K562 (cell line): ENCODE measurements at regions not wholly inside any gene's neighbourhood (a gene's known extent, or its start where the extent isn't known, plus 50 kb on each side); places are given as distances from the start of the nearest gene placed in this dataset.

Experiments used
- ATAC-seq: fragments of 200-7000 bp; cut with Tn5 transposase; 3 replicates; pipeline ENCODE4 v1.9.1; 2020; ENCODE audit warnings: moderate library complexity
- BruUV-seq: library from RNA; stranded (reverse); fragments of 400-500 nt; replicated peaks from 2 replicates; lab custom pipeline; 2021; lab: Mats Ljungman, UMichigan
- CTCF ChIA-PET: fragments of 300-600 bp; formaldehyde crosslinking; extraction: SDS; loops from one replicate; lab custom pipeline; 2021; ENCODE audit warnings: low intra/inter-chr PET ratio; lab: Yijun Ruan, JAX
- POLR2A ChIA-PET: fragments of 300-600, 350-650 bp; sonication (Branson Sonifier 250); formaldehyde crosslinking; extraction: SDS; loops from one replicate; lab custom pipeline; 2021; ENCODE audit warnings: antibody characterized with exemption, inconsistent platforms; lab: Yijun Ruan, JAX
- DNase-seq, 4 experiments: peaks; one replicate each; pipeline versions ENCODE4 v3.0.0 to v3.0.0-alpha.2; 2011 to 2018; ENCODE audit warnings: low spot score in 3 of 4, mixed read lengths in 3 of 4; ENCODE audit errors: extremely low read depth in 1 of 4
- FAIRE-seq: peaks from 2 replicates; lab custom pipeline; 2011; peaks lifted over from hg19 to GRCh38; lab: Jason Lieb, UNC
- H2AFZ ChIP-seq: 2 replicates; pipeline ENCODE4 v1.6.0; 2011; ENCODE audit warnings: low read depth, low read length, control low read depth, inconsistent platforms
- H3K27ac ChIP-seq: fragments of 200-600 bp; 3 replicates; pipeline ENCODE4 v1.8.0; 2011; ENCODE audit warnings: low read depth, mild to moderate bottlenecking, control low read depth, inconsistent platforms, low read length, moderate library complexity, mixed read lengths; ENCODE audit errors: extremely low read depth
- H3K27me3 ChIP-seq, 2 experiments: fragments of 300-600 bp in 1 of 2; 2 replicates in 1 of 2; 3 replicates in 1 of 2; pipeline versions ENCODE4 v1.6.0 to v1.8.0; 2011; ENCODE audit warnings: inconsistent platforms in 2 of 2, low read length in 2 of 2, mild to moderate bottlenecking in 1 of 2, mixed read lengths in 1 of 2, moderate library complexity in 1 of 2; ENCODE audit not compliant: control insufficient read depth in 2 of 2, insufficient read depth in 2 of 2
- H3K36me3 ChIP-seq: fragments of 300-600 bp; 3 replicates; pipeline ENCODE4 v1.8.0; 2011; ENCODE audit warnings: mild to moderate bottlenecking, low read length, inconsistent platforms; ENCODE audit not compliant: control insufficient read depth, insufficient read depth
- H3K4me1 ChIP-seq, 2 experiments: fragments of 200-600 bp in 1 of 2; replicated peaks in 1 of 2; 2 replicates in 1 of 2; 3 replicates in 1 of 2; pipeline versions ENCODE4 v1.5.1 to v1.8.0; 2011; ENCODE audit warnings: inconsistent platforms in 2 of 2, low read length in 2 of 2, mild to moderate bottlenecking in 1 of 2, mixed read lengths in 1 of 2, moderate library complexity in 1 of 2; ENCODE audit not compliant: control insufficient read depth in 2 of 2, insufficient read depth in 2 of 2
- H3K4me2 ChIP-seq: 2 replicates; pipeline ENCODE4 v1.6.1; 2011; ENCODE audit warnings: low read length, control low read depth, inconsistent platforms, mixed read lengths; ENCODE audit not compliant: insufficient read depth
- H3K4me3 ChIP-seq: fragments of 200-600 bp; sonication (generic), shearing (Covaris generic); 2 replicates; pipeline ENCODE4 v1.5.1; 2016; ENCODE audit warnings: control low read depth, inconsistent platforms
- H3K79me2 ChIP-seq: fragments of 200-600 bp; 3 replicates; pipeline ENCODE4 v1.8.0; 2011; ENCODE audit warnings: low read length, inconsistent platforms; ENCODE audit not compliant: control insufficient read depth, insufficient read depth
- H3K9ac ChIP-seq, 2 experiments: 2 replicates each; pipeline versions ENCODE4 v1.6.0 to v1.6.1; 2011; ENCODE audit warnings: low read depth in 2 of 2, low read length in 2 of 2, control low read depth in 1 of 2, inconsistent platforms in 1 of 2, mild to moderate bottlenecking in 1 of 2, mixed read lengths in 1 of 2; ENCODE audit not compliant: insufficient read depth in 1 of 2
- H3K9me1 ChIP-seq: one replicate; pipeline ENCODE4 v1.6.0; 2011; ENCODE audit warnings: inconsistent platforms, mild to moderate bottlenecking, low read length, moderate library complexity; ENCODE audit not compliant: control insufficient read depth, insufficient read depth
- H3K9me3 ChIP-seq: replicated peaks from 2 replicates; pipeline ENCODE4 v1.5.1; 2011; ENCODE audit warnings: low read depth, low read length, inconsistent platforms; ENCODE audit not compliant: control insufficient read depth, insufficient read depth
- H4K20me1 ChIP-seq: replicated peaks from 2 replicates; pipeline ENCODE4 v1.6.1; 2011; ENCODE audit warnings: low read length, inconsistent platforms, mixed read lengths; ENCODE audit not compliant: control insufficient read depth, insufficient read depth
- ARID3B ChIP-seq: fragments of 250-450 bp; sonication (Bioruptor Pico); IDR thresholded peaks from 2 replicates; pipeline ENCODE4 v1.4.0; 2020; ENCODE audit warnings: borderline replicate concordance
- BRCA1 ChIP-seq, 2 experiments: fragments of 450-650 bp in 1 of 2; sonication (generic) in 1 of 2; formaldehyde crosslinking in 1 of 2; IDR thresholded peaks; 2 replicates each; pipeline versions ENCODE4 v1.5.0 to v1.6.1; 2017 to 2020; ENCODE audit warnings: mild to moderate bottlenecking in 1 of 2, missing genetic modification reagents in 1 of 2
- CLOCK ChIP-seq: fragments of 250-450 bp; sonication (Bioruptor Pico); IDR thresholded peaks from 2 replicates; pipeline ENCODE4 v1.4.0; 2020; ENCODE audit warnings: mild to moderate bottlenecking, moderate library complexity, borderline replicate concordance
- MAFF ChIP-seq: IDR thresholded peaks from 2 replicates; pipeline ENCODE4 v1.6.1; 2012; ENCODE audit warnings: low read length, improper control_type of control experiment
- PYGO2 ChIP-seq: fragments of 450-650 bp; IDR thresholded peaks from 2 replicates; pipeline ENCODE4 v1.6.1; 2016; ENCODE audit warnings: mild to moderate bottlenecking, missing genetic modification characterization, moderate library complexity, missing compliant biosample characterization
- SRSF1 ChIP-seq: fragments of 200-400 bp; formaldehyde crosslinking; IDR thresholded peaks from 2 replicates; pipeline ENCODE4 v1.6.1; 2017; ENCODE audit warnings: mild to moderate bottlenecking, low read depth, low read length, moderate library complexity
- THRA ChIP-seq: fragments of 450-650 bp; IDR thresholded peaks from 2 replicates; pipeline ENCODE4 v1.6.1; 2017; ENCODE audit warnings: mild to moderate bottlenecking, moderate library complexity
- WGBS: fragments of 100-300 bp; shearing (Covaris generic); methylation state at CpG from one replicate; pipeline ENCODE4 v1.1.6; 2016; ENCODE audit warnings: low coverage, mixed read lengths; ENCODE audit not compliant: insufficient coverage; ENCODE audit errors: missing lambda C conversion rate; 5-methylcytosine and 5-hydroxymethylcytosine counted together
- in situ Hi-C: fragments of 300-500 bp; cut with MboI; formaldehyde crosslinking; loops from 4 replicates; pipeline ENCODE4 v1.15.0; 2018; ENCODE audit warnings: inconsistent platforms, mixed read lengths
- intact Hi-C: fragments of 100-400 bp; cut with micrococcal nuclease; formaldehyde crosslinking; loops from 2 replicates; pipeline ENCODE4 v1.14.2; 2022

GRCh38 chr5:2621631-2622030, 129.8 kb downstream of the IRX2 start:
- no peaks in the 10 kb centered on the region for H3K9me1 ChIP-seq
- no peak overlapping the region for H2AFZ ChIP-seq
- ATAC-seq (no peak), DNase-seq (no peak), FAIRE-seq (no peak)
- BruUV-seq, result no TSS peak
- TF ChIP-seq ARID3B (CRISPR knock-in tag) (no peak), BRCA1 (IDR thresholded peaks at IDR 0.05) (no peak), BRCA1 (CRISPR knock-in tag; IDR thresholded peaks at IDR 0.05) (no peak)
- 0% methylated on average over 8 of the region's 8 CpGs for WGBS
- no peak overlapping the region for H3K9ac ChIP-seq
- no peaks in the 10 kb centered on the region for H3K79me2 ChIP-seq
- no peaks in the 10 kb centered on the region for H3K36me3 ChIP-seq
- no peak overlapping the region for H3K4me2 ChIP-seq
- peaks cover 3 to 18% of the 10 kb centered on the region in 2 experiments; a peak in 4 of 5 replicates for H3K27me3 ChIP-seq
- ChIA-PET POLR2A (interaction anchor here (0.5 kb wide), 1 partner anchor 11 kb away, joined by 4 read pairs; no protein-coding TSS in a partner anchor), CTCF (no interaction called here)
- no peaks in the 10 kb centered on the region for H3K4me1 ChIP-seq
- H3K27ac ChIP-seq, result no peak overlapping the region
- no peaks in the 10 kb centered on the region for H3K9me3 ChIP-seq
- H3K4me3 ChIP-seq, result no peak overlapping the region
- H4K20me1 ChIP-seq, result 0 out of 2 replicates have a peak, but pooled peaks cover 3% of the 10 kb centered on the region
- in situ Hi-C loops, result no loop called here
- intact Hi-C loops, result no loop called here

GRCh38 chr5:2619216-2619615, 132.3 kb downstream of the IRX2 start:
- no peak for FAIRE-seq
- TF ChIP-seq MAFF (no peak), PYGO2 (no peak), SRSF1 (no peak), CLOCK (CRISPR knock-in tag) (no peak), THRA (no peak)

More at GRCh38 chr5:2619216-2619615, 132.3 kb downstream of the IRX2 start:
- H3K4me3 ChIP-seq, result no peak overlapping the region
- 0 out of 2 replicates have a peak, but pooled peaks cover 3% of the 10 kb centered on the region for H4K20me1 ChIP-seq
- CTCF ChIA-PET, result no interaction called here
- DNase-seq, result no peak
- BruUV-seq, result no TSS peak
- POLR2A ChIA-PET, result interaction anchor here (0.5 kb wide), 1 partner anchor 275 kb away, joined by 3 read pairs; no protein-coding TSS in a partner anchor
- H3K79me2 ChIP-seq, result no peaks in the 10 kb centered on the region
- H2AFZ ChIP-seq, result no peak overlapping the region
- peaks cover 3 to 18% of the 10 kb centered on the region in 2 experiments; a peak in 4 of 5 replicates for H3K27me3 ChIP-seq
- H3K9ac ChIP-seq, result no peak overlapping the region
- no peaks in the 10 kb centered on the region for H3K9me1 ChIP-seq
- no peak overlapping the region for H3K27ac ChIP-seq
- in situ Hi-C loops (no loop called here), intact Hi-C loops (no loop called here)
- no peaks in the 10 kb centered on the region for H3K36me3 ChIP-seq
- no peaks in the 10 kb centered on the region for H3K9me3 ChIP-seq
- ATAC-seq, result no peak
- H3K4me1 ChIP-seq, result no peaks in the 10 kb centered on the region
- WGBS, result 0% methylated on average over 6 of the region's 6 CpGs
- H3K4me2 ChIP-seq, result no peak overlapping the region
